ENCODE measurements at regions not wholly inside any gene's neighbourhood (a gene's known extent, or its start where the extent isn't known, plus 50 kb on each side); places are given as distances from the start of the nearest gene placed in this dataset.

GRCh38 chr10:118844731-118845521 lies 90.2 kb upstream of the CACUL1 start:
- TF ChIP-seq, protein P1, sequence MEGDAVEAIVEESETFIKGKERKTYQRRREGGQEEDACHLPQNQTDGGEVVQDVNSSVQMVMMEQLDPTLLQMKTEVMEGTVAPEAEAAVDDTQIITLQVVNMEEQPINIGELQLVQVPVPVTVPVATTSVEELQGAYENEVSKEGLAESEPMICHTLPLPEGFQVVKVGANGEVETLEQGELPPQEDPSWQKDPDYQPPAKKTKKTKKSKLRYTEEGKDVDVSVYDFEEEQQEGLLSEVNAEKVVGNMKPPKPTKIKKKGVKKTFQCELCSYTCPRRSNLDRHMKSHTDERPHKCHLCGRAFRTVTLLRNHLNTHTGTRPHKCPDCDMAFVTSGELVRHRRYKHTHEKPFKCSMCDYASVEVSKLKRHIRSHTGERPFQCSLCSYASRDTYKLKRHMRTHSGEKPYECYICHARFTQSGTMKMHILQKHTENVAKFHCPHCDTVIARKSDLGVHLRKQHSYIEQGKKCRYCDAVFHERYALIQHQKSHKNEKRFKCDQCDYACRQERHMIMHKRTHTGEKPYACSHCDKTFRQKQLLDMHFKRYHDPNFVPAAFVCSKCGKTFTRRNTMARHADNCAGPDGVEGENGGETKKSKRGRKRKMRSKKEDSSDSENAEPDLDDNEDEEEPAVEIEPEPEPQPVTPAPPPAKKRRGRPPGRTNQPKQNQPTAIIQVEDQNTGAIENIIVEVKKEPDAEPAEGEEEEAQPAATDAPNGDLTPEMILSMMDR (IDR thresholded peaks at IDR 0.05 in 4 of 5, conservative IDR thresholded peaks at IDR 0.05 in 1 of 5), result no peak
- TF ChIP-seq POLR2A (IDR thresholded peaks at IDR 0.05), result no peak

All from gastrocnemius medialis (tissue), 4 donors.